ENCODE measurements at regions not wholly inside any gene's neighbourhood (a gene's known extent, or its start where the extent isn't known, plus 50 kb on each side); places are given as distances from the start of the nearest gene placed in this dataset.

DNA sequence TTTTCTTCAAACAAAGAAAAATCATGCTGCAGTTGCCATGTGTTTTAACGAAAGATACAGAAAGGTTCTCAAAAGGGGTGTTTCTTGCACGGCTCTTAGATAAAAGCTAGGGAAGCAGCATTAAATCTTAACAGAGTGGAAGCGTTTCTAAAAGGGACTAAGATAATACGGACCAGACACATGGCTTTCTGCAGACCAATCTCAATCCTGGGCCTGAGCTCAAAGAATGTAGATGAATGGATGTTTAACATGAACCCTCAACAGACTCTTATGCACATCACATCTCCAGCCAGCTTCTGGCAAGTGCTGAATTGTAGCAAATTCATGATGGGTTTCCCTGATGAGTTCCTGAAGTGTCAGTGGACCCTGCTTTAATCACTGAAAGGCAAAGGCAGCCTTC lies 80.2 kb upstream of the COX10 start:
- H3K14ac ChIP-seq (ENCODE audit: insufficient read length): no peak overlapping the region
- H3K56ac ChIP-seq (replicated peaks; ENCODE audit: insufficient read length, low read depth, low read length): no peak overlapping the region
- H3K4ac ChIP-seq (replicated peaks; ENCODE audit: insufficient read length, low read depth, low read length): no peak overlapping the region
- H2BK5ac ChIP-seq (ENCODE audit: low read depth, low read length): no peak overlapping the region
- no peaks in the 10 kb centered on the region for H3K23me2 ChIP-seq (ENCODE audit: low read depth, low read length)
- no peak overlapping the region for H2AK5ac ChIP-seq (ENCODE audit: low read depth, low read length)
- no peak overlapping the region for H3K18ac ChIP-seq (ENCODE audit: extremely low read depth, low read length)
- no peak for FAIRE-seq
- no peak overlapping the region for H2BK20ac ChIP-seq (ENCODE audit: low read length)
- H2AFZ ChIP-seq (ENCODE audit: low read length): no peak overlapping the region
- H3K4me1 ChIP-seq (replicated peaks in 1 of 4; ENCODE audit: control insufficient read depth in 3 of 4, insufficient read depth in 4 of 4, low read length in 3 of 4): peaks cover 0 to 4% (median 0%) of the 10 kb centered on the region in 4 experiments; a peak in 1 of 7 replicates
- H2BK12ac ChIP-seq (ENCODE audit: low read depth, low read length): no peak overlapping the region
- ChIA-PET CTCF (ENCODE audit: partially characterized antibody) (interaction anchor here (0.5 to 1.0 kb wide), 2 partner anchors 60 to 115 kb away, joined by 3 to 4 read pairs; no protein-coding TSS in a partner anchor), POLR2A (ENCODE audit: partially characterized antibody) (no interaction called here)
- no peaks in the 10 kb centered on the region for H3K27me3 ChIP-seq (replicated peaks in 1 of 4; ENCODE audit: control insufficient read depth in 3 of 4, extremely low read depth in 1 of 4, insufficient read depth in 3 of 4, low read length in 3 of 4)
- DNase-seq (ENCODE audit: low read depth in 1 of 2, low spot score in 2 of 2): no peak
- TF ChIP-seq RAD21 (IDR thresholded peaks at IDR 0.05 in 1 of 2, conservative IDR thresholded peaks at IDR 0.05 in 1 of 2; ENCODE audit: low read depth in 2 of 2, low read length in 2 of 2) (no peak), GTF2F1 (IDR thresholded peaks at IDR 0.05; ENCODE audit: borderline replicate concordance, low read depth, low read length) (no peak), RXRA (IDR thresholded peaks at IDR 0.05; ENCODE audit: insufficient read depth, low read depth, low read length) (no peak), POLR2AphosphoS5 (IDR thresholded peaks at IDR 0.05; ENCODE audit: low read depth, low read length) (no peak), JUN (IDR thresholded peaks at IDR 0.05; ENCODE audit: low read depth, low read length) (no peak), CEBPB (IDR thresholded peaks at IDR 0.05; ENCODE audit: low read depth, low read length) (no peak), CHD1 (IDR thresholded peaks at IDR 0.05; ENCODE audit: low read depth, low read length) (no peak)
- H3K9me3 ChIP-seq (ENCODE audit: insufficient read depth in 2 of 2, low read depth in 1 of 2, low read length in 1 of 2): no peaks in the 10 kb centered on the region
- H3K23ac ChIP-seq (ENCODE audit: insufficient read length): no peak overlapping the region
- no peak overlapping the region for H2BK120ac ChIP-seq (replicated peaks; ENCODE audit: low read depth, low read length)
- 96% methylated on average over 4 of the region's 4 CpGs; no CpG with 5 or more reads in 1 of the 2 experiments for WGBS, 2 experiments (ENCODE audit: extremely low coverage in 1 of 2, insufficient coverage in 1 of 2, insufficient read length in 1 of 2, insufficient replicate concordance in 2 of 2, low coverage in 1 of 2, low lambda C conversion rate in 2 of 2, missing lambda C conversion rate in 1 of 2)
- no peak overlapping the region for H3K27ac ChIP-seq (ENCODE audit: low read depth, low read length)
- H3K79me1 ChIP-seq (ENCODE audit: low read depth, low read length): no peaks in the 10 kb centered on the region
- H2BK15ac ChIP-seq (ENCODE audit: low read length): no peak overlapping the region
- H3K36me3 ChIP-seq (ENCODE audit: control insufficient read depth in 2 of 4, insufficient read depth in 4 of 4, low read length in 3 of 4): no peaks in the 10 kb centered on the region
- no peak overlapping the region for H3K4me2 ChIP-seq (ENCODE audit: insufficient read depth in 1 of 2, low read depth in 2 of 2, low read length in 2 of 2)
- H3K4me3 ChIP-seq (ENCODE audit: extremely low read depth in 1 of 4, insufficient read depth in 2 of 4, low read depth in 3 of 4, low read length in 4 of 4): no peak overlapping the region
- H4K8ac ChIP-seq (ENCODE audit: extremely low read depth, insufficient read depth, low read length): no peak overlapping the region
- H3K79me2 ChIP-seq (ENCODE audit: control insufficient read depth in 1 of 2, insufficient read depth in 2 of 2, low read length in 2 of 2): no peaks in the 10 kb centered on the region
- no peak overlapping the region for H4K91ac ChIP-seq (replicated peaks; ENCODE audit: insufficient read length, low read length)
- H4K5ac ChIP-seq (ENCODE audit: insufficient read length, low read depth, low read length): no peak overlapping the region
- no peak overlapping the region for H3K9ac ChIP-seq (replicated peaks in 1 of 4; ENCODE audit: extremely low read depth in 1 of 4, low read depth in 3 of 4, low read length in 3 of 4)
- no peaks in the 10 kb centered on the region for H4K20me1 ChIP-seq (replicated peaks in 1 of 2; ENCODE audit: control insufficient read depth in 1 of 2, insufficient read depth in 2 of 2, low read length in 2 of 2)

Measured in H1 (cell line).